NT2/D1 (cell line): ENCODE measurements at regions not wholly inside any gene's neighbourhood (a gene's known extent, or its start where the extent isn't known, plus 50 kb on each side); places are given as distances from the start of the nearest gene placed in this dataset.
"Not testable (repeated sequence)": the region's sequence is repeated elsewhere in the genome, so short reads cannot be mapped to it uniquely, and the experiment has no call there.

ENCODE experiments used
- DNase-seq: peaks from one replicate; pipeline ENCODE4 v3.0.0-alpha.2; 2011; ENCODE audit warnings: low read depth, low spot score
- H3K27me3 ChIP-seq: 2 replicates; pipeline ENCODE4 v1.6.0; 2011; ENCODE audit warnings: mild to moderate bottlenecking; ENCODE audit not compliant: insufficient read length, insufficient read depth
- H3K36me3 ChIP-seq: 2 replicates; pipeline ENCODE4 v1.6.1; 2011; ENCODE audit warnings: mild to moderate bottlenecking, low read length, mixed read lengths; ENCODE audit not compliant: insufficient read depth, insufficient read length
- H3K4me1 ChIP-seq: 2 replicates; pipeline ENCODE4 v1.5.1; 2011; ENCODE audit not compliant: insufficient read depth, insufficient read length
- H3K4me3 ChIP-seq: 2 replicates; pipeline ENCODE4 v1.5.1; 2011; ENCODE audit warnings: low read depth; ENCODE audit not compliant: insufficient read length
- H3K9ac ChIP-seq: 2 replicates; pipeline ENCODE4 v1.6.0; 2011; ENCODE audit warnings: low read depth; ENCODE audit not compliant: insufficient read length
- H3K9me3 ChIP-seq: 2 replicates; pipeline ENCODE4 v1.5.1; 2011; ENCODE audit warnings: mild to moderate bottlenecking, low read length; ENCODE audit not compliant: insufficient read depth

DNA sequence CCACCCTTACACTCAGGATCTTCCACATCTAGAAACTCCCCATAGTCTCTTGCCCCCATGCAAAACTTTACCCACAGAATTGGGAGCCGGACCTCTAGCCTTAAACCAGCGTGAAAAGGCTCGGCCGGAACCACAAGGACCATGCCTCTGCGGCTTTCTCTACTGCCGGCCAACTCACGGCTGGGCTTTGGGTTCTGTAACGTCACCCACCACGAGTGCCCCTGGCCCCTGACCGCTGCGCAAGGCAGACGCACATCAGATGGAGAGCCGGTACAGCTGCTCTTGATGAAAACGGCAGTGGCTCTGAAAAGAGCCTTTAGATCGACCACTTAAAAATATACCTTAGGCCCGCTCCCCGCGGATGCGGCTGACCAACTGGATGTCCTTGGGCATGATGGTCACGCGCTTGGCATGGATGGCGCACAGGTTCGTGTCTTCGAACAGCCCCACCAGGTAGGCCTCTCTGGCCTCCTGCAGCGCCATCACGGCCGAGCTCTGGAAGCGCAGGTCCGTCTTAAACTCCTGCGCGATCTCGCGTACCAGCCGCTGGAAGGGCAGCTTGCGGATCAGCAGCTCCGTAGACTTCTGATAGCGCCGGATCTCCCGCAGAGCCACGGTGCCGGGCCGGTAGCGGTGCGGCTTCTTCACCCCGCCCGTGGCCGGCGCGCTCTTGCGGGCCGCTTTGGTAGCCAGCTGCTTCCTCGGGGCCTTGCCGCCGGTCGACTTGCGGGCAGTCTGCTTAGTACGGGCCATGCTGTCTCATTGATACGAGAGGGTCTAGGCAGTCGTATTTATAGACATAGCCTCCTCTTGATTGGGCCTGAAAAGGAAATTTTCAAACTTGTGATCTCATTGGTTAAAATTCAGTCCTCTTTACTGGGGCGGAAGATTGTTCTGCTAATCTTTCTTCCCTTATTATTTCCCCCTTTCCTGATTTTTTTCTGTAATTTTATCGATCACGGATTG is 66.3 kb downstream of the FAM72C start:
- not testable (repeated sequence) for H3K4me1 ChIP-seq, H3K9me3 ChIP-seq, H3K4me3 ChIP-seq, H3K36me3 ChIP-seq, H3K9ac ChIP-seq, H3K27me3 ChIP-seq, DNase-seq

DNA sequence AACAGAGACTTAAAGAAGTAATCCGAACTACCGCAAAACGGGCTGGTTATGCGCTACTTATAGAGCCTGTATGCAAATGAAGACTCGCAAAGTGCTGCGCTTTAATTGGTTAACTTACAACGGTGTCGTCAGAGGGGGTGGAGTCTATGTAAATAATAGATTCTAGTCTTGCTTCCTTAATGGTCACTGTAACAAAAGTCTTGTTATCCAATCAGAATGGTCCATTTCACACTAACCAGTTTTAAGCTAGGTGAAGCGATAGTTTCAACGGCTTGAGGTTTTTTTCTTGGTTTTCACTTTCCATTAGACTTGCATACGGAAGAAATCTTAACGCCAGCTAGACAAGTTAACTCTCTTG is 67.2 kb downstream of the FAM72C start:
- not testable (repeated sequence) for H3K9ac ChIP-seq, H3K4me3 ChIP-seq, H3K9me3 ChIP-seq, H3K4me1 ChIP-seq, H3K27me3 ChIP-seq, DNase-seq, H3K36me3 ChIP-seq

- H3K36me3 ChIP-seq, H3K27me3 ChIP-seq, H3K4me3 ChIP-seq, H3K4me1 ChIP-seq, H3K9ac ChIP-seq, DNase-seq, H3K9me3 ChIP-seq: not testable (repeated sequence)
These were observed 67.7 kb downstream of the FAM72C start for GRCh38 chr1:143903899-143904621.

DNA sequence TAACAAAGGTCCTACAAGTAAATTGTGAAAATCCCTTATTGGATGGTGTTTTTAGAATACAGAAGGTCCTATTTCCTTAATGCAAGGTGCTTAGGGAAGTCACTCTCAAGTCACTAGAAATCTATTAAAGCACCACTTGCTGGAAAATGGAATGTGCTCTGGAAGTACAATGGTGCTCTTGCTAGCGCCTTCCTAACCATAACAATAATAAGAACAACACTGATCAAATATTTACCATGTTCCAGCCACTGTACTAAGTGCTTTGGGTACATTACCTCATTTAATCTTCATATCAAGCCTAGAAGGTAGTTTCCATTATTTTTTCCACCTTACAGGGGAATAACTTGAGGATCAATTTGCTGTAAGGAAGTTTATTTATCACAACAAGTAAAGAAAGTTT is 75.4 kb downstream of the FAM72C start:
- not testable (repeated sequence) for H3K9me3 ChIP-seq, H3K9ac ChIP-seq, H3K4me1 ChIP-seq, H3K36me3 ChIP-seq, H3K27me3 ChIP-seq, H3K4me3 ChIP-seq, DNase-seq

DNA sequence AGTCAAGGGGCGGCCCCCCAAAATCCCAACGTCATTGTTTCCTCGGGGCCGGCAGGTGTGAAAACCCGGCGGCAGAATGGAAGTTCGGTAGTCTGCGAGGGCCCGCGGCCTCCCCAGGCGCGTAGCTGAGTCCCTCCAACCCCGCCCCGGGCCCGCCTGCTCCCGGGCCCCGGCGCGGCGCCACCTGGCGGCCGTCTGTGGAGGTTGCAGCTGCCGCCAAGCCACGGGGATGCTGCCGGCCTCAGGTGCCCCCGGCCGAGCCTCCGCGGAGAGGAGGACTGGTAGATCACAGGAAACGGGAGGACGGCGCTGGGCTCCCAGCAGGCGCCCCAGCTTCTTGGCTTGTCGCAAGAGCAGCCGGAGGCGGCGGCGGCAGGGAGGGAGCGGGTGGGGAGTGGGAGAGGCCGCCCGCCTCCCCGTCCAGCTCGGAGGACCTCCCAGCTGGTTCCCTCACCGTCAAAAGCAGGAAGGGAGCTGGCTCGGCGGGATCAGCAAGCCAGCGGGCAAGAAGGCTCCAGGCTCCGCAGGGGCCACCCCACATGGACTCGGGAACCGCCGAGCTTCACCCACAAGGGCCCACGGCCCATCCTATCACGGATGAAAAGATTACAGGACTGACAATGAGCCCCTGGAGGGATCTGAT is 86.7 kb downstream of the FAM72C start:
- H3K27me3 ChIP-seq, H3K9me3 ChIP-seq, H3K4me3 ChIP-seq, H3K4me1 ChIP-seq, H3K9ac ChIP-seq, DNase-seq, H3K36me3 ChIP-seq: not testable (repeated sequence)

GRCh38 chr1:143884532-143884931 is 87.3 kb downstream of the FAM72C start:
- H3K36me3 ChIP-seq, H3K4me1 ChIP-seq, H3K9ac ChIP-seq, H3K27me3 ChIP-seq, H3K4me3 ChIP-seq, H3K9me3 ChIP-seq, DNase-seq: not testable (repeated sequence)

DNA sequence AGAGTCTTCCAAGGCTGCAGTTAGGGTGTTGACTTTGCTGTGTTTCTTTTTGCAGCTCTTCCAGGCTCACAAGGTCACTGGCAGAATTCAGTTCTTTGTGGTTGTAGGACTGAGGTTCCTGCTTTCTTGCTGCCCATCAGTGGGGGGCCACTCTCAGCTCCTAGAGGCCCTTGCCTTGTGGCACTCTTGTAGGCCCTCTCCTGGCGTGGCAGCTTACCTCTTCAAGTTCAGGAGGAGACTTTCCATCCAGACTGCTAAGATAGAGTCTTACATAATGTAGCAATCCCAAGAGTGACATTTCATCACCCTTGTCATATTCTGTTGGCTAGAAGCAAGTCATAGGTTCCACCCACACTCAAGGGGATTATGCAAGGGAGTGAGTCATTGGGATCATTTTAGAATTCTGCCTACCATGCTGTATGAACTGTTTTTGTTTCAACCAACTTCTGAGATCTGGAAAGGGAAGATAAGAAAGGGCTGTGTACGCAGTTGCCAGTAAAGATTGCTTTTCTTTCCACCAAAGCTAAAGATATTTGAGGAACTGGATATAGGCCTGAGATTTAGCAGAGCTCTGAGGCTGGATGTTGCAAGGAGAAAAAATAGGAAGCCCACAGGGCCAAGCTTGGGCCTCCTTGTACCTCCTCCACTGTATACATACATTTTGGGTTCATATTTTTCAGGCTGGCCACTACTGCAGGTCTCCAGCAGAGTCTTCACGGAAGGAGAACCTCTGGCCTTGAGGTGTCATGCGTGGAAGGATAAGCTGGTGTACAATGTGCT is 91.8 kb downstream of the FAM72C start:
- not testable (repeated sequence) for H3K27me3 ChIP-seq, H3K36me3 ChIP-seq, H3K4me1 ChIP-seq, DNase-seq, H3K9ac ChIP-seq, H3K4me3 ChIP-seq, H3K9me3 ChIP-seq

DNA sequence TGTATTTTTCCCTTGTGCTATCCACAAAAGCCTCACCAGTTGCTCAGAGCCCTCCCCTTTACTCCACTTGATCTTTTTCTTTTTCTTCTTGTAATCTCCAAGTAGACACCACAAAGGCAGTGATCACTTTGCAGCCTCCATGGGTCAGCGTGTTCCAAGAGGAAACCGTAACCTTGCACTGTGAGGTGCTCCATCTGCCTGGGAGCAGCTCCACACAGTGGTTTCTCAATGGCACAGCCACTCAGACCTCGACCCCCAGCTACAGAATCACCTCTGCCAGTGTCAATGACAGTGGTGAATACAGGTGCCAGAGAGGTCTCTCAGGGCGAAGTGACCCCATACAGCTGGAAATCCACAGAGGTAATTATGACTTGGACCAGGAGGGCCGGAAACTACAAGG is 95.8 kb downstream of the FAM72C start:
- not testable (repeated sequence) for H3K4me3 ChIP-seq, H3K9me3 ChIP-seq, H3K4me1 ChIP-seq, H3K9ac ChIP-seq, H3K36me3 ChIP-seq, H3K27me3 ChIP-seq, DNase-seq

GRCh38 chr1:143874625-143875024 is 97.2 kb downstream of the FAM72C start:
- not testable (repeated sequence) for DNase-seq, H3K36me3 ChIP-seq, H3K27me3 ChIP-seq, H3K4me3 ChIP-seq, H3K9ac ChIP-seq, H3K9me3 ChIP-seq, H3K4me1 ChIP-seq

DNA sequence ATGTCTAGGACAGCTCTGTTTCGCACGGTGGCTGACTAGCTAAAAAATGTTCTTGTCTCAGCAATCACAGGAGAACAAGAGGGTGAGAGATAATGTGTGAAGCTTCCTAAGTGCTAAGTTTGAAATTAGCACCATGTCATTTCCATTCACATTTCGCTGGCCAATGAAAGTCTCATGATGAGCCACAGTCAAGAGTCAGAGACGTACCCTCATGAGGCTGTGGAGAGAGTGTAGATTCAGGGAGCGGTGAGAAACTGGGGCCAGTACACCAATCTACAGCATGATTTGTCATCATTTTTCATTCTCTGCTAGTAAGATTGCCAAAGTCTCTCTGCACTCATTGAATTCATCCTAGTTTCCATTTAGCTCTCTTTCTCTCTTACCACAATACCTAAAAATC is 98.1 kb downstream of the FAM72C start:
- not testable (repeated sequence) for H3K9me3 ChIP-seq

DNA sequence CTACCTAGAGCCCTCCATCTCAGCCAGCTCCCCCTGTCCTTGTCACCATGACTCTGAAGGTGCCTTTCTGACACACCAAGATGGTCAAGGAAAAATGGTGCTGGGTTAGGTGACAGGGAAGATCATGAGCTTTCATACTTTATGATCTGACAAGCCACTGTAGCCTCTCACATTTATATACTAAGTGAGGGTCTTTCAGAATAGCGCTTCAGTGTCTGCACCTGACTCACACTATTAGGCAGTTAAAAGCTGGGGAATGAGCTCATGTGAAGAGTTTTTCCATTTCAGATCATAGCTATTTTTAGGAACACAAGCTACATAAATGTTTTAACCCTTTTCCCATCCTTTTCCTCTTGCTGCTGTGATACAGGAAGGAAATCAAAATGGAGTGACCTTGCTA is 101.4 kb downstream of the FAM72C start:
- not testable (repeated sequence) for H3K9me3 ChIP-seq, H3K27me3 ChIP-seq, H3K9ac ChIP-seq, H3K36me3 ChIP-seq, DNase-seq, H3K4me1 ChIP-seq, H3K4me3 ChIP-seq

More for the DNA sequence above, 98.1 kb downstream of the FAM72C start:
- not testable (repeated sequence) for H3K27me3 ChIP-seq, H3K4me1 ChIP-seq, DNase-seq, H3K4me3 ChIP-seq, H3K36me3 ChIP-seq, H3K9ac ChIP-seq
